ENCODE measurements at regions not wholly inside any gene's neighbourhood (a gene's known extent, or its start where the extent isn't known, plus 50 kb on each side); places are given as distances from the start of the nearest gene placed in this dataset.
"Not testable (repeated sequence)": the region's sequence is repeated elsewhere in the genome, so short reads cannot be mapped to it uniquely, and the experiment has no call there.

DNA sequence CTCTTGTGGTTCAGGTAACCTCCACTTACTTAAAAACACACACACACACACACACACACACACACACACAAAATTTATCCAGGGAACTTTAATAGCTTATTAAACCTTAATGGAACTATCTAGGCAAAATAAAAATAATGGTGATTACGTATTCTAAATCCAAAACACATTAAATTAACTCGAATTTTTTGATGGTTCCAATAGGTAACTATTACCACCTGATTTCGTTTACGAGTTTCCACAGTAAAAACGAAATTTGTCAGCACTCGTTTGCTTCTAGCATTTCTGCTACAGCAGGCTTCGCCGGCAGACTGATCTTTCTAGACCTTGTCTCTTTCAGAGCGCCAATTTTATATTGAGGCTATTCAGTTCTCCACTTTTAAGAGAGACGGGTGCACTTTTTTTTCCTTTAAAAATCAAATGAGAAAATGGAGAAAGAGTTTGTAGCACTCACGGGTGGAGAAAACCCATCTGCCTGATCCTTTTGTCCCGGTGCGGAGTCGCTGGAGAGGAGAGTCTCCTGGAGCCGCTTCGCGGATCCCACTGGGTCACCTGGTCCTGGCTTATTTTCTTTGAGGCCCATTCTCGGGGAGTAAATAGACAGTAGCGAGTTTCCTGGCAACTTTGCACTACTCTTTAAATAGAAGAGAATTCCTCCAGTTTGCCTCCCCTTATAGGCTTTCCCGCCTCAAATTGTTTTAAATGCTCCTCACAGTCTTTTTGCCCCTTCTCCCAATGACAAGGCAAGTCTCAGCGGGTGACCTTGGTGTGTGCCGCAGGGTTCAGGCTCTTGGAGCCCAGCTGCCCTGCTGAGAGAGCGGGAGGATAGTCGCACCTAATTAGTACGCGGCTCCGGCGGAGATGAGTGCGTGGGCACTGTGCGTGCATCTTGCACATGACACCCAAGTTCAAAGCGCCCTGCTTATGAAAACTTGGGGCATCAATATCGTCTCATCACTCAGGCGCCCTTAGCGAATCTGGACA lies 117.0 kb downstream of the KCNRG start:
- Mint-ChIP-seq H3K9me3 (no peaks in the 10 kb centered on the region), H3K4me3 (peak overlapping the region; percentile 71), H3K4me1 (peaks cover 45% of the 10 kb centered on the region), H3K27me3 (peaks cover 27% of the 10 kb centered on the region), H3K27ac (peak overlapping the region; percentile 99), H3K36me3 (peaks cover 3% of the 10 kb centered on the region)
- no peak for ATAC-seq

DNA sequence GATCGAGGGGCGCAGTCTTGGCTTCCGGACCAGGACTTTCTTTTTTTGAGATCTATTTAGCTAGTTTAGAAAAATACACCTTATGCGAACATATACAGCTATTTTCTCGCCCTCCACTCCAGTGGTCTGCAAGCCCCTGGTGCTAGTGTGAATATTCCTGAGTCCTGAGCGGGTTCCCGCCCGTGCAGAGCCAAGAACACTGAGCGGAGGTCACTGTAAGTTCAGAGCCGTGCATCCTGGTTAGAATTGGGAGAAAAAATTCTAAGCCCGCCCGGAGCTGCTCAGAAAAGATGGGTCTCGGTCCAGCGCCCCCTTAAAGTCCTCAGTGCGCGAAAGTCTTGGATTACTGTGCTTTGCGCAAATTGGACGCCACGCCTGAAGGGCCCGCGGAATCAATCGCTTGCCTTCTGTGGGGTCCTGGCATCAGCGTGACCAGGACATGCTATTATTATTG lies 117.7 kb downstream of the KCNRG start:
- Mint-ChIP-seq H3K36me3 (no peaks in the 10 kb centered on the region), H3K27ac (peak overlapping the region; percentile 99), H3K27me3 (peaks cover 27% of the 10 kb centered on the region), H3K4me3 (peak overlapping the region; percentile 71), H3K9me3 (no peaks in the 10 kb centered on the region), H3K4me1 (peaks cover 37% of the 10 kb centered on the region)
- ATAC-seq, result no peak

DNA sequence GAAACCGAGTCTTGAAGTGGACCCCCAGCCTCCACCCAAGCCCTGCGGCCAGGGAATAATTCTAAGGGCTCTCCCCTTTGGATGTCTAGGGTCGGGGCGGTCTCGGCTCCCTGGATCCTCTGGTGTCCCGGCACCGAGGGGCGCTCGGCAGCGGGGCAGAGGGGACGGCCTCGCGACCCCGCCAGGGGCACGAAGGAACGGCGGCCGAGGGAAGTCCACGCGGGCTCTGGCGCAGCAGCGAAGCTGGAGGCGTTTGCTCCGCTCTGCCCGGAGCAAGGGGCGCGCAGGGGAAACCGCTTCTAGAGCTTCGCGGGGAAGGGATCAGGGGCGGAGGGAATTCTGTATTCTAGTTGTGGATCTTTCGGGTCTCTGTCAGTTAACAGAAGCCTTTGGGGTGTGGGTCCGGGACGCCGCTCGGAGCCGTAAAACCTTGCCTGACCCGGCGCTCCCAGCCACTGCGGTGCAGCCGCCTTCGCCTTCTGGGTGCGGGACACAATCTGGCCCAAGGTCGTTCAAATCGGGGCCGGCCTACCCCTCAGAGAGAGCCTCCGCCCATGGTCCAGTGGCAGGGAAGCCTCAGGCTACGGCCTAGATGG lies 118.2 kb downstream of the KCNRG start:
- peaks cover 27% of the 10 kb centered on the region for H3K27me3 Mint-ChIP-seq
- no peaks in the 10 kb centered on the region for H3K36me3 Mint-ChIP-seq
- H3K4me1 Mint-ChIP-seq, result peaks cover 35% of the 10 kb centered on the region
- no peaks in the 10 kb centered on the region for H3K9me3 Mint-ChIP-seq
- no peak for ATAC-seq
- no peak overlapping the region for H3K4me3 Mint-ChIP-seq
- H3K27ac Mint-ChIP-seq, result no peak overlapping the region

DNA sequence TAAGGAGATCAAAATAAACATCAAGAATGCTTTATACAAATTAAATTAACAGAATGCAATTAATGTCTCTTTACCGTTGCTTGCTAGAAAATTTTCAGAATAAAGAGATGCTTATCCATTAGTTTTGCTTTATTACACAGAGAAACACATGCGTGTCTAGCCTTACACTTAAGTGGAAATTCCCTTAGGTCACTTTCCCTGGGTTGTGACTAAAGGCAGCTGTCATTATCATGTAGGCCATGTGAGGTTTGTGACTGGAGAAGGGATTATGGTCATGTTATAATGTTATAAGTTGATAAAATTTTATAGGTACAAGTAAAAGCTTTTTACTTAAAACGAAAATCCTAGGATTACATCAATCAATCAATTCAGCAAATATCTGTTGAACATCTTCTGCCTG lies 121.0 kb downstream of the KCNRG start:
- Mint-ChIP-seq H3K27ac (no peak overlapping the region), H3K9me3 (no peaks in the 10 kb centered on the region), H3K36me3 (no peaks in the 10 kb centered on the region), H3K4me3 (no peak overlapping the region), H3K27me3 (peaks cover 27% of the 10 kb centered on the region), H3K4me1 (peaks cover 18% of the 10 kb centered on the region)
- no peak for ATAC-seq

DNA sequence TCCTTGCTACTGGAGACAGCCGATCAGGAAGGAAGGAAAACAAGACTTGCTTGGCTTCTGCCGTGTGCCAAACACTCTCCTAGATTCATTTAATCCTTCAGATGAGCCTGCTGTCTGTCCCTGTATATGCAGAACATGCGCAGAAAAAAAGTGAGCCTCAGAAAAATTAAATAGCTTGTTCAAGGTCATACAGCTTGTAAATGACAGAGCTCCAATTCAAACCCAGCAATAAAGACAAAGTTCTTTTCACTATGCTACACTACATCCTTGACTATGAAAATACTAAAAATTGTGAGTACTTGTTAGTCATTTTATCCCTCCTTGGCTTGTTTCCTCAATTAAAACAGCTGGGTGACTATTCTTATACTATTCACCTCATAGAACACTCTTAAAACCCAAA lies 121.4 kb downstream of the KCNRG start:
- peaks cover 18% of the 10 kb centered on the region for H3K4me1 Mint-ChIP-seq
- no peak overlapping the region for H3K27ac Mint-ChIP-seq
- H3K4me3 Mint-ChIP-seq, result no peak overlapping the region
- ATAC-seq, result no peak
- peaks cover 27% of the 10 kb centered on the region for H3K27me3 Mint-ChIP-seq
- H3K9me3 Mint-ChIP-seq, result no peaks in the 10 kb centered on the region
- no peaks in the 10 kb centered on the region for H3K36me3 Mint-ChIP-seq

DNA sequence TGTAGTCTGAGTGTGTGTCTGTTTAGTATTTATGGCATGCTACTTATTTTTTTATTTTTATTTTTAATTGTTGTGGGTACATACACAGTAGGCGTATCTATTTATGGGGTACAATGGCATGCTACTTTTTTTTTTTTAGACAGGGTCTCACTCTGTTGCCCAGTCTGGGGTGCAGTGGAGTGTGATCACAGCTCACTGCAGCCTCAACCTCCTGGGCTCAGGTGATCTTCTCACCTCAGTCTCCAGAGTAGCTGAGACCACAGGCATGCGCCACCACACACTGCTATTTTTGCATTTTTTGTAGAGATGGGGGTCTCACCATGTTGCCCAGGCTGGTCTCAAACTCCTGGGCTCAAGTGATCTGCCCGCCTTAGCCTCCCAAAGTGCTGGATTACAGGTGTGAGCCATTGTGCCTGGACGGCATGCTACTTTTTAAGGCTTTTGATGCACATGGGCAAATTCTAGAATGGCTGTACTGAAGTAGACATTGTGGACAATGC lies 124.2 kb downstream of the KCNRG start:
- not testable (repeated sequence) for H3K27ac Mint-ChIP-seq, ATAC-seq, H3K4me1 Mint-ChIP-seq, H3K4me3 Mint-ChIP-seq, H3K27me3 Mint-ChIP-seq, H3K36me3 Mint-ChIP-seq, H3K9me3 Mint-ChIP-seq

DNA sequence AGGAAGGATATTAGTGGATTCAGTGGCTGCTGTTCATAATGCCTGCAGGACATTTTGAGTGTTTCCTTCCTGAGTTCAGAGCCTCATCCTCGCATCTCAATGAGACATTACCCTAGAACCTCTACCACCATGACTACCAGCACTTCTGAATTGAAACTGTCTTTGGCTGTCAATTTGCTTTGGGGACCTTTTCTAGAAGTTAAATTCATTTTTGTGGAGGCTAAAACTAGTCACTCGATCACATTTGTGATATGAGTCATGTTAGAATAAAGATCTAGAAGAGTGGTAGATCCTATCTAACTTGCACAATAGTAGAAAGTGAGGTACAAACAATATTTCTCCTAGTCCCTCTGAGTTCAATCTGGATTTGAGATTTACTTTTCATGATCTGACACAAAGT lies 124.9 kb downstream of the KCNRG start:
- Mint-ChIP-seq H3K9me3 (no peaks in the 10 kb centered on the region), H3K4me1 (peaks cover 7% of the 10 kb centered on the region), H3K27me3 (peaks cover under 1% of the 10 kb centered on the region), H3K4me3 (no peak overlapping the region), H3K36me3 (no peaks in the 10 kb centered on the region), H3K27ac (no peak overlapping the region)
- no peak for ATAC-seq

DNA sequence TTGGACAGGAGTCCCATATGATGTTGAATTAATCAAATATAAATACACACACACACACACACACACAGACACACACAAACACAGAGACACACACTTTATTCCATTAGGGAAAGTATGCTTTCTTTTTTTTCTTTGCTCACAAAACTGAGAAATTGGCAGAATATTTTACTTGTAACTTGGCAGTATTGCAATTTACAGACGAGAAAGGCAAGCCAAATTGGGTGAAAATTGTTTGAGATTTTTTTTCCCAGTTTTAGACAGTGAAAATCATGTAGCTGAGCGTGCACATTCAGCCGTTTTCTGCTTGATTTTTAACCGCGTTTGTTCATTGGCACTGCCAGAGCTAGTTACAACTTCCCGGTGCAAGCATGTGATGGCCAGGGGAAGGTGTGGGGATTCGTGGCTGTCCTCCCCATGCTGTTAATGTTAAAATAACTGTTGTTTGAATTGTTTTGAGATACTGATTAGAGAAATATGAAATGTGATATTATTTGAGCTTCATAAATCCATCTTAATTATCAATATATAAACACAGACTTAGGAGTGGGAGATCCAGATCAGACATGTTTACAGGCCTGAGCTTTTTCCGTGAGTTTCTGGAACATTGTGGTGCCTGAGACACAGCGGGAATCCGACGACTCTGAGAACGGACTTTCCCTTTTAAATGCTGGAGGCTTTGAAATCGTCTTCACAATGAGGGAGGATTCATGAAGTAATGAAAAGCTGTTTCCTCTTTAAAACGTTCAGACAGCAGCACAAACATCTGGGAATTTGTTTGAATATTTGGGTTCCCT lies 125.5 kb downstream of the KCNRG start:
- Mint-ChIP-seq H3K36me3 (no peaks in the 10 kb centered on the region), H3K9me3 (no peaks in the 10 kb centered on the region), H3K27me3 (no peaks in the 10 kb centered on the region), H3K4me1 (peaks cover 7% of the 10 kb centered on the region), H3K4me3 (no peak overlapping the region), H3K27ac (no peak overlapping the region)
- no peak for ATAC-seq

DNA sequence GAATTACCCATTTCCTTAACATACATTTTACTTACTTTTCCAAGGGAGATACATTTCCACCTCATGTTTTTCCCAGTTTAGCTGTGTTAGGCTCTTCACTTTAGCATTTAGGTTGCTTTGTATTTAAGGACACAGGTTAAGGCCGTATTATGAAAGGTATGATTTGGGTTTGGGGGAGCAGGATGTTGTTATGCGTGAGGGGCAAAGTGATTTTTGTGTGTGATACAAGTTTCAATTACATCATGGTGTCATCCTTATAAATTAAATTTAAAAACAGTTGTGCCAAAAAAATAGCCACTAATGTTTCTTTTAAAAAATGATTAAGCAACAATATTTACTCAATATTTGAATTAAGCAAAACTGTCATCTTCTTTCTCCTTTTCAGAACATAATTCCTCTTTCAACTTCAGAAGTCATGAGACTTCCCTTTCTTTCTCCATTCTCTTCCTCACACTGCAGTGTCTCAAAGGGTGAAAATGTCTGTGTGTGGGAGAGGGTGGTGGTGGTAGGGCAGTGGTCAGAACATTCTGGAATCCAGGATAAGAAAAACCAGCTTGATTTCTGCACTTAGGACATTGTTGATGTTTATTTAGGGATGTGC lies 126.2 kb downstream of the KCNRG start:
- no peak for ATAC-seq
- no peaks in the 10 kb centered on the region for H3K9me3 Mint-ChIP-seq
- H3K27ac Mint-ChIP-seq, result no peak overlapping the region
- no peaks in the 10 kb centered on the region for H3K36me3 Mint-ChIP-seq
- H3K4me1 Mint-ChIP-seq, result peaks cover 7% of the 10 kb centered on the region
- H3K4me3 Mint-ChIP-seq, result no peak overlapping the region
- no peaks in the 10 kb centered on the region for H3K27me3 Mint-ChIP-seq

DNA sequence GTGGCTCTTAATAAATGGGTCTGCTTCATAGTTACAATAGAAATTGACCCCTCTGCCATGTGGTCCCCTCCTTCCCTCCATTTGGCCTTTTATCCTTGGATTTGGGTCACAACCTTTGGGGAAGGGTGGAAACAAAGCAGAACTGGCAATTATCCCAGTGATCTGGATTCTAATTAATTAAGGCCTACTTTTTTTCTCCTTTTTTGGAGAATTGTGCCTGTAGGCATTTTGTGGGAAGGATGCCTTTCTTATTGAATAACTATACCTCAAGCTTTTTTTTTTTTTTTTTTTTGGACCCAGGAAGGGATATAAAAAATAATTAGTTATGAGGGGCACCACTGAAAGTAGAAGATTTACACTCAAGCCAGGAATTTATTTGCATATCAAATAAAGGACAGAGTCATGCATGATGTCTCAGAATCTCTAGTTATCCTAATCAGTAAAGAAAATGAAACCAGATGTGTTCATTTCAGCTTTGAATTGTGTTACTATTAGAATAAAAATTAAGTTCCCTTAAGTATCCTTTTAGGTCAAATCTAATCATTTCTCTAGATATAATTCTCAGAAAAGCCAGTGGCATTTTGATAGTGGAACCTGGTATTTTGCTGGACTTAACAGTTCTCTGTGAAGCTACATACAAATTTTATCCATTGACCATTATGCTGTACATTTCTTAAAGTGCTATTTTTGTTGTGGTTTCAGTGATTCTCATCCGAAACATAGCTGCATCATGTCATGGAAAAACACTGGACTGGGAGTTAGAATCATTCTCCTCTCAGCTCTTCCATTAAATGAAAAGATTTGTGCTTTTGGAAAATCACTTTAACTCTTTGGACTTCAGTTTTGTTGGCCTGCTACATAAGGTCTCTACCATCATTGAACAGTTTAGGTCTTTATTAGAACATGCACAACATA lies 129.3 kb downstream of the KCNRG start:
- Mint-ChIP-seq H3K27me3 (no peaks in the 10 kb centered on the region), H3K27ac (no peak overlapping the region), H3K4me1 (peaks cover 7% of the 10 kb centered on the region), H3K4me3 (no peak overlapping the region), H3K36me3 (no peaks in the 10 kb centered on the region), H3K9me3 (no peaks in the 10 kb centered on the region)
- no peak for ATAC-seq

DNA sequence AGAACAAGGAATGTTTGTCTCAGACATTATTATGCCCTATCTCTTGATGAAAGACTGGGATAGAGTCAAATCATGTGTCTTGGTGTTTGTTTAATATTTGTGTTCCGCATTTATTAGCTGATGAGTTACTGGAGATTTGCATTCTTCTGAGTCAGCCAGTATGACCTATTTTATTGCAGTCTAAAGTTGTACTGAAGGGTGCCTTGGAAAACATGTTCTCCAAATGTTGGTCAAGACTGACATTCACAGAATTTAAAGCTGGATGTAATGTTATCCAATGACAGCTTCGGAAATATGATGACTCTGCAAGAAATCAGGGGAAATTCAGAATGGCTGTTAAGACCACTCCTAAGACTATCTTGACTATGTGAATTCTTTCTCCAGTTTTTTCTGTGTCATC lies 134.0 kb downstream of the KCNRG start:
- no peak for ATAC-seq
- Mint-ChIP-seq H3K27ac (no peak overlapping the region), H3K4me1 (peaks cover 28% of the 10 kb centered on the region), H3K4me3 (no peak overlapping the region), H3K36me3 (no peaks in the 10 kb centered on the region), H3K9me3 (no peaks in the 10 kb centered on the region), H3K27me3 (no peaks in the 10 kb centered on the region)

DNA sequence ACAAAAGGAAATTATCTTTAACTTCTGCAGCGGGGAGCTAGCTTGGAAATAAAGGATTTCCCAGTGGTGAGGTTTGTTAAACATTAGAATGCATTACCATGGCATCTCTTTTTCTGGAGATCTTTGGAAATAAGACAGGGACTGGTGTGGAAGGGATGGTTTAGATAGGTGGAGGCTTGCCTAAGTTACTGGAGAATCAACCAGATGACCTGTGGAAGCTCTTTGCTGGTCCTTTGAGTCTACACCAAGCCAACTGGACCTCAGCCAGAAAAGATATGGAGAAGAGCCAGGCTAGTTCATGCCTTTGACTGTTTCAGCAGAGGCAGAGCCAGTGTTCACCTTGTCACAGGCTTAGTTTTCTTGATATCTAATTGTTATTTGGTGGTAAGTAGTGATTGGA lies 134.7 kb downstream of the KCNRG start:
- ATAC-seq, result no peak
- Mint-ChIP-seq H3K9me3 (no peaks in the 10 kb centered on the region), H3K36me3 (no peaks in the 10 kb centered on the region), H3K4me3 (no peak overlapping the region), H3K4me1 (peaks cover 28% of the 10 kb centered on the region), H3K27me3 (no peaks in the 10 kb centered on the region), H3K27ac (no peak overlapping the region)

DNA sequence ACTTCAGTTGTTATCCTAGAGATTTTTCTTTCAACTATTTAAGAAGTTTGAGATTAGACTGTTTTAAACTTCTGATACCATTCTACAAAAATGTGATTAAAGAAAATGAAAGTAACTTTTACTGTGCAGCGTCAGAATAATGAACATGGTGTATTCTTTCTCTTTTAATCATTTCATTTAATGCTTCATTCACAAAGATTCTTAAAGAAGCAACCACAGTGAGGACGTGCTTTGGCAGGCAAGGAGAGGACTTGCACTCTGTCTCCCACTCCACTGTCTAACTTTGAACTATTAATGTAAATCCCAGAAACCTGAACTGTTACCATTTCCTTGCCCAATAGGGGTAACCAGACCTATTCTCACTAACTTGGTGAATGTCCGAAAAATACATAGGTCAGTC lies 137.0 kb downstream of the KCNRG start:
- ATAC-seq, result peak; percentile 6
- no peaks in the 10 kb centered on the region for H3K9me3 Mint-ChIP-seq
- H3K27ac Mint-ChIP-seq, result peak overlapping the region; percentile 96
- no peaks in the 10 kb centered on the region for H3K36me3 Mint-ChIP-seq
- peak overlapping the region; percentile 65 for H3K4me3 Mint-ChIP-seq
- H3K27me3 Mint-ChIP-seq, result no peaks in the 10 kb centered on the region
- H3K4me1 Mint-ChIP-seq, result peaks cover 28% of the 10 kb centered on the region

DNA sequence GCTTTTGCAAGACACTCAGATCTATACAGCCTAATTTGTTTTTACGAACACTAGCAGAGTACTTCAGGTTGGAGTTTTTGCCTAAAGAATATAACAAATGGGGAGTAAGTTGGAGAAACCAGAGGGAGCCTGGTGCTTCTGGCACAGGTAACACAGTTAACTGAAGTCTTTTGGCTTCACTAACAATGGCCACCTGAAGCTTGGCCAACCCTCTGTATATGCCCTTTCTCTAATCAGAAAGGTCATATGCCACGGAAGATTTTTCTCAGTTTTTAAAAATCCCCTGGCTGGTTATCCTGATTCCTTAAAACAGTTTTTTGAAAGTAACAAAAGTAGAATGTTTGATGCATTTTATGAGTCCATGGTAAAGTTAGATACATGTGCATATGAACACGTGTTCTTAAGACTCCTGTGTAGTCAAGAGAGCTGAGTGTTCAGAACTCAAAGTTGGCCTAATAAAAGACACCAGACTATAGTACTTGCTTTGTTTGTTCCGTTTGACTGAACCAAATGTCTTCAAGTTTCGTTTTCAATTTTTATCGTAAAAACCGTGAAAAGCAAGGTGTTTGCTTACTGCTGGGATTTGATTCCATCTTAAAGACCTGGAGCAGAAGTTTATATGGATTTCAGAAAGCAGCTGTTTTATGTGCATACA lies 137.5 kb downstream of the KCNRG start:
- peak; percentile 89 for ATAC-seq
- Mint-ChIP-seq H3K27ac (peak overlapping the region; percentile 96), H3K9me3 (no peaks in the 10 kb centered on the region), H3K4me3 (peak overlapping the region; percentile 65), H3K27me3 (no peaks in the 10 kb centered on the region), H3K36me3 (no peaks in the 10 kb centered on the region), H3K4me1 (peaks cover 28% of the 10 kb centered on the region)
